ENCODE measurements at regions not wholly inside any gene's neighbourhood (a gene's known extent, or its start where the extent isn't known, plus 50 kb on each side); places are given as distances from the start of the nearest gene placed in this dataset.

- DNase-seq (ENCODE audit: low read depth, low spot score): no peak
- no peak overlapping the region for H3K27ac ChIP-seq
These were observed 113.0 kb downstream of the MMRN1 start for GRCh38 chr4:90007494-90008167.

- no peak overlapping the region for H3K27ac ChIP-seq
- no peak for DNase-seq (ENCODE audit: low read depth, low spot score)
These were observed 114.3 kb upstream of the CCSER1 start for GRCh38 chr4:90012918-90013317.

- no peak for DNase-seq (ENCODE audit: low read depth, low spot score)
- H3K27ac ChIP-seq: no peak overlapping the region
These were observed 102.7 kb upstream of the CCSER1 start for GRCh38 chr4:90024519-90024918.

GRCh38 chr4:90025248-90025647 lies 101.9 kb upstream of the CCSER1 start:
- no peak overlapping the region for H3K27ac ChIP-seq
- DNase-seq (ENCODE audit: low read depth, low spot score): no peak

GRCh38 chr4:90027565-90027964 lies 99.6 kb upstream of the CCSER1 start:
- no peak overlapping the region for H3K27ac ChIP-seq
- DNase-seq (ENCODE audit: low read depth, low spot score): no peak

GRCh38 chr4:90028460-90028859 lies 98.7 kb upstream of the CCSER1 start:
- no peak overlapping the region for H3K27ac ChIP-seq
- no peak for DNase-seq (ENCODE audit: low read depth, low spot score)

- DNase-seq (ENCODE audit: low read depth, low spot score): no peak
- no peak overlapping the region for H3K27ac ChIP-seq
These were observed 97.0 kb upstream of the CCSER1 start for GRCh38 chr4:90030202-90030601.

GRCh38 chr4:90030953-90031352 lies 96.2 kb upstream of the CCSER1 start:
- no peak for DNase-seq (ENCODE audit: low read depth, low spot score)

GRCh38 chr4:90039122-90039521 lies 88.1 kb upstream of the CCSER1 start:
- no peak for DNase-seq (ENCODE audit: low read depth, low spot score)
- no peak overlapping the region for H3K27ac ChIP-seq

More at GRCh38 chr4:90030953-90031352, 96.2 kb upstream of the CCSER1 start:
- H3K27ac ChIP-seq: no peak overlapping the region

- no peak overlapping the region for H3K27ac ChIP-seq
- no peak for DNase-seq (ENCODE audit: low read depth, low spot score)
These were observed 75.2 kb upstream of the CCSER1 start for GRCh38 chr4:90051999-90052398.

- no peak overlapping the region for H3K27ac ChIP-seq
- no peak for DNase-seq (ENCODE audit: low read depth, low spot score)
These were observed 70.1 kb upstream of the CCSER1 start for GRCh38 chr4:90057091-90057490.

- no peak for DNase-seq (ENCODE audit: low read depth, low spot score)
These were observed 67.2 kb upstream of the CCSER1 start for GRCh38 chr4:90060039-90060438.

GRCh38 chr4:90061881-90062280 lies 65.3 kb upstream of the CCSER1 start:
- no peak for DNase-seq (ENCODE audit: low read depth, low spot score)
- no peak overlapping the region for H3K27ac ChIP-seq

More at GRCh38 chr4:90060039-90060438, 67.2 kb upstream of the CCSER1 start:
- no peak overlapping the region for H3K27ac ChIP-seq

GRCh38 chr4:90064196-90064595 lies 63.0 kb upstream of the CCSER1 start:
- DNase-seq (ENCODE audit: low read depth, low spot score): no peak
- no peak overlapping the region for H3K27ac ChIP-seq

- peak; percentile 40 for DNase-seq (ENCODE audit: low read depth, low spot score)
- peak overlapping the region; percentile 15 for H3K27ac ChIP-seq
These were observed 58.0 kb upstream of the CCSER1 start for GRCh38 chr4:90069151-90069550.

- no peak for DNase-seq (ENCODE audit: low read depth, low spot score)
- no peak overlapping the region for H3K27ac ChIP-seq
These were observed 55.6 kb upstream of the CCSER1 start for GRCh38 chr4:90071289-90072235.

GRCh38 chr4:90074322-90074886 lies 52.8 kb upstream of the CCSER1 start:
- H3K27ac ChIP-seq: no peak overlapping the region
- no peak for DNase-seq (ENCODE audit: low read depth, low spot score)

Data from epithelial cell of prostate (primary cell).